HG03342 (cell line): ENCODE measurements at regions not wholly inside any gene's neighbourhood (a gene's known extent, or its start where the extent isn't known, plus 50 kb on each side); places are given as distances from the start of the nearest gene placed in this dataset.
"Not testable (repeated sequence)": the region's sequence is repeated elsewhere in the genome, so short reads cannot be mapped to it uniquely, and the experiment has no call there.

Source experiments
- ATAC-seq: cut with Tn5 transposase; IDR thresholded peaks from one replicate; pipeline ENCODE4 v1.9.1; 2021; ENCODE audit warnings: mild to moderate bottlenecking, moderate library complexity; ENCODE audit not compliant: unreplicated experiment

DNA sequence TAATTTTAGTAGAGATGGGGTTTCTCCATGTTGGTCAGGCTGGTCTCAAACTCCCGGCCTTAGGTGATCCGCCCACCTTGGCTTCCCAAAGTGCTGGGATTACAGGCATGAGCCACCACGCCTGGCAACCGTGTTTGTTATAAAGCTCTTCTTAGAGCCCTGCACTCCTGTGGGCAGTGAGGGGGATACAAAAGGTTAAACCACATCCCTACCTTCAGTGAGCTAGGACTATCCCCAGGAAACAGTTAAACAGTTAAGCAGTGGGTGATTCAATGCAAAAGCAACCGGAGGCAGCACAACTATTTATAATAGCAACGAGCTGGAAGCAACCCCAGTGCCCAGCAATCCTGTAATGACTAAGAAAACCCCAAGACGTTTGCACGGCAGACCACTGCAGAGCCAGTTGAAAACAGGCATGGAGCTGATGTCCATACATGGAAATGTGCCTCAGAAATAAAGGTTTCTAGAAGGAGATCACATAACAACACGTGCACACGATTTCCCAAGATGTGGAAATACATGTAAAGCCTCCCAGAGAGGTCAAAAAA lies 107.2 kb upstream of the LYZL2 start:
- peak; percentile 84 for ATAC-seq

GRCh38 chr10:30734901-30735300 lies 105.3 kb upstream of the LYZL2 start:
- no peak for ATAC-seq

DNA sequence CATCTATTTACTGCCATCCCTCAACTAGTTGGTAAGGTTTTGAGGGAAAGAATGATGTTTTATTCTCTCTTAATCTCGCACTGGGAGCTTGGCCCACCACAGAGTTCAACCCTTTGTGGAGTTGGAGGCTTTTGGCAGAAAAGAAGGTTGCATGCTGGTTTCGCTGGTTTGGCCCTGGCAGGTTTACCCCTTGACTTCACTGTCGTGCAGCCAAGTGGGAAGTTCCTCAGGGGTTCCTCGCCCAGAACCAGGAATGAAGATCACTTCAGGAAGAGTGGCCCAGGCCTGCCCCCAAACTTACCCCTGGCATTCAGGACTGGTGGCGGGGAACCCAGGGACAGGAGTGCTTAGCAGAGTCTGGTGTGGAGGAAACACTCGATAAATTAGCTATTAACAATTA lies 103.1 kb upstream of the LYZL2 start:
- no peak for ATAC-seq

DNA sequence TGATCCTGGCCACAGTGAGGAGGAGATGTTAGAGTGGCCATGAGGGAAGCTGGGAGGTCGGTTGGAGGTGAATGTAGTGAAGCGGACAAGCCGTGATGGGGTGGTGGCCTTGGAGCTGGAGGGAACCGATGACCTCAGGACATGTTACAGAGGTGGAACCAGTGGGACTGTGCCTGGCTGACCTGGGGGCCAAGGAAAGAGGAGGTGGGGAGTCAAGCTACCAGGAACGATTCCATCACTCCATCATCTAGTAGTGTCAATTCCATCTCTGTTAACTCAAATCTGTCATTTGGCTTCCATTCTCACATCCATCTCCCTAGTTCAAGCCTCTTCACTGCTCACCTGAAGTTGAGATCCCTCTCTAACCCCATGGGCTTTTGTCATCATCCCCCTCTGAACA lies 102.4 kb upstream of the LYZL2 start:
- ATAC-seq, result no peak

GRCh38 chr10:30730306-30730705 lies 100.8 kb upstream of the LYZL2 start:
- ATAC-seq, result no peak

DNA sequence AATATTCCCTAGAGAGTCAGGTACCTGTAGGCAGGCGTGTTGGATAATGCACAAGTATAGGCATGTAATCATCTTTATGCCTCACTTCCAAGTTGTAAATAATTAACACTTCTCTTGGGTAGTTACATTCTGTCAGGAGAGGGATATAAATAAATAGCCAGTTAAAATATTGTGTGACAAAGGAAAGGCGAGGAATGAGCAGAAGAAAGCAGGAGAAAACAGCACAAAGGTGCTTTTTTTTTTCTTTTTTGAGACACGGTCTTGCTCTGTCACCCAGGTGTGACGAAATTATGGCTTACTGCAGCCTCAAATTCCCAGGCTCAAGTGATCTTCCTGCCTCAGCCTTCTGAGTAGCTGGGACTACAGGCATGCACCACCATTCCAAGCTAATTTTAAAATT lies 99.2 kb upstream of the LYZL2 start:
- no peak for ATAC-seq

- no peak for ATAC-seq
Measured at GRCh38 chr10:30728127-30728526, 98.6 kb upstream of the LYZL2 start.

- no peak for ATAC-seq
Measured at GRCh38 chr10:30727524-30727923, 98.0 kb upstream of the LYZL2 start.

DNA sequence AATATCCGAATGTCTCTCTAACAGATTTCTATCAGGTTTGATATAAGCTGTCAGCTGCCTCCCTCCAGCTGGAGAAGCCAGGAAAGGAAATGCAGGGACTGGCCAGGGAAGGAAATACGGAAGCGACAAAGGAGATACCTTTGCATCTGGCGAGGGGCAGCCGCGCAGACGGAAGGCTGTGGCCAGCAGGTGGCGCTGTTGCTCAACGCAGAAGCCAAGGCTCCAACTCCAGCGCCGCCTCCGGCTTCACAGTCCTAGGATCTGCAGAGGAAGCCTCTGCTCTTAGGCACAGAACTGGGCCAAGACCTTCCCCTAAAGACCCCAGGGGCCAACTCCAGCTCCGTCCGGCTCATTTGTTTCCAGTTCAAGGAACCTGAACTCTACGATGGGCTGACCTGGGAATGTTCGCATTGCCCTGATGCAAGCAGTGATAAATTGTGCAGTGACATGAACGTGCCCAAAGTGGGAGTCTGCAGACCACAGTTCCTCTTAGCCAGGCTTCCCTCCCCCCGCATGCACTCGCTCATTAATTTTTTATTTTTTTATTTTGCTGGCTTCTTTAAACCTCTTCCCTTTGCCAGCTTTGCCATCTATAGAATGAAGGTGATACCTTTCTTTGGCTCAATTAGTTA lies 97.3 kb upstream of the LYZL2 start:
- peak; percentile 88 for ATAC-seq

- ATAC-seq, result no peak
Measured at GRCh38 chr10:30725661-30726060, 96.1 kb upstream of the LYZL2 start.

GRCh38 chr10:30724296-30724695 lies 94.7 kb upstream of the LYZL2 start:
- no peak for ATAC-seq

- ATAC-seq, result no peak
Measured at GRCh38 chr10:30722956-30723620, 93.5 kb upstream of the LYZL2 start.

DNA sequence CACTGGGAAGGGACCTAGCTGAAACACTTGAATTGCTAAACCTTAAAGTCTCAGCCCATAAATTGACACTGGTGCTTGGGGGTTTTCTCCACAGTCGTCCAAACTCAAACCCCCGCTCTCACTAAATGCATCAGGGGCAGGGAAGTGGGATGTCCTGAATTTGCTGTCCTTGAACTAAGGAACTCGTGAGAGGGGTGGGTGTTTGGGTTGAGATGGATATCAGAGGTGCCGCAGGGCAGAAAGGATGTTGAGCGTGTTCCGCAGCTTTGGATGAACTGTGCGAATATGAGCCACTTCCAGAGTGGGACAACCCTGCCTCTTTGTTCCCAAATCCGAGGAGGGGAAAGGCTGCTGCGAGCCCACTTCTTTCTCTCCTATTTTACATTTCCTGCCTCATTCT lies 90.3 kb upstream of the LYZL2 start:
- no peak for ATAC-seq

DNA sequence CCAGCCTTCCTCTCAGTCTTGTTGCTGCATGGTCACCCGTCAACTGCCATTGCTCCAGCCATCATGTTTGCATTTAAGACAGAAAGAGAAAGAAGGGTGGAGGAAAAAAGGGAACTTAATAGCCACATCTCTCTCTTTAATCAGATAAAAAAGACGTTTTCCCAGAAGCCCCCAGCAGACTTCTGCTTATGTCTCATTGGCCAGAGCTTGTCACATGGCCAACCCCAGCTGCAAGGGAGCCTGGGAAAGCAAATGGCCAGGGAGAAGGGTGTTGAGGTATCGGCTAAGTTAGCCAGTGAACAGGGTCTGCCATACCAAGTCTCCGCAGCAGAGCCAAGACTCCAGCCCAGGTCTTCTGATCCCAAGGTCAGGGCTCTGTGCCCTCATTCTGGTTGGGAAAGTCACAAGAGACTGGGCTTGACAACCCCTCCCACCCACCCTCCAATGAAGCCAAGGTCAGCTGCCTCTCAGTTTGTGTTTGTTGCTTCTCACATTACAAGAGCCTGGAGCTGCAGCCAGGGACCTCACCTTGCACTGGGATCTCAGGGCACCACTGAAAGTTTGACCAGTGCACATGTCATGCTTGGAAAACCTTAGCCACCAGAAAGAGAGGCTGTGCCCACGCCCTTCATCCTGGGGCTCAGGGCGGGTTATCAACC lies 80.3 kb upstream of the LYZL2 start:
- no peak for ATAC-seq

- no peak for ATAC-seq
Measured at GRCh38 chr10:30709229-30709628, 79.7 kb upstream of the LYZL2 start.

DNA sequence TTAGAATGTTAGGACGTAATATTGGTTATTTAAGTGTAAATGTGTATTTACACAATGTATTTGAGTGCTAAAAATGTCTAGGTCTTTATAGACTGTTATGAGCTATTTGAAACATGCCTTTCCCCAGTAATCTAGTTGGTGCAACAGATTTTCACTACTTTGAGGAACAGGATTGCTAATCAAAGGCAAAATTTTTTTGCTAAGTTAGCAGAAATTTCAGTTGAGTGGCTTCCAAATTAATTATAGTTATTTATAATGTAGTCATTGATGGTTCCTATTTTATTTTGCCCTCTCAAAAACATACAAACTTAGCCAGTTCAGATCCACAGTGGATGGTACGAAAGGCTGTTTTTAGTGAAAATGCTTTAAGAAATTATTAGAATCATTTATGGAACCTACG lies 78.7 kb upstream of the LYZL2 start:
- no peak for ATAC-seq

DNA sequence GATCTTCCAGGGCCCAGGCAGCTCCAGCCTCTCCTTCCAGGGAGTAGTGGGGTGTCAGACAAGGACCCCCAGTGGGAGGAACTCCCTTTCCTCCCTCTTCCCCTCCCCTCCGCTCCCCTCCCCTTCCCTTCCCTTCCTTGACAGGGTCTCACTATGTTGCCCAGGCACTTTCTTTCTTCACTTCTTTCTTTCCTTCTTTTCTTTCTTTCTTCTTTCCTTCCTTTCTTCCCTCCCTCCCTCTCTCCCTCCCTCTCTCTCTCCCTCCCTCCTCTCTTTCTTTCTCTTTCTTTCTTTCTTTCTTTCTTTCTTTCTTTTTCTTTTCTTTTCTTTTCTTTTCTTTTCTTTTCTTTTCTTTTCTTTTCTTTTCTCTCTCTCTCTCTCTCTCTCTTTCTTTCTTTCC lies 76.6 kb upstream of the LYZL2 start:
- not testable (repeated sequence) for ATAC-seq

GRCh38 chr10:30705625-30706149 lies 76.1 kb upstream of the LYZL2 start:
- ATAC-seq, result peak; percentile 15

- ATAC-seq, result peak; percentile 39
Measured at GRCh38 chr10:30705101-30705624, 75.6 kb upstream of the LYZL2 start.

GRCh38 chr10:30704601-30705100 lies 75.1 kb upstream of the LYZL2 start:
- not testable (repeated sequence) for ATAC-seq

GRCh38 chr10:30704026-30704600 lies 74.6 kb upstream of the LYZL2 start:
- ATAC-seq, result no peak
